A673 (cell line): ENCODE measurements at regions not wholly inside any gene's neighbourhood (a gene's known extent, or its start where the extent isn't known, plus 50 kb on each side); places are given as distances from the start of the nearest gene placed in this dataset.

Experiments used
- EZH2 ChIP-seq: fragments of 200-600 bp; sonication (generic); IDR thresholded peaks from 2 replicates; pipeline ENCODE4 v1.6.1; 2017; ENCODE audit warnings: borderline replicate concordance, low read depth, mild to moderate bottlenecking, mixed read lengths, antibody characterized with exemption, low read length; ENCODE audit not compliant: poor library complexity, severe bottlenecking
- TF ChIP-seq, protein P1 (sequence below): fragments of 300-800, 200-600 bp; sonication (generic); conservative IDR thresholded peaks from 2 replicates; pipeline ENCODE4 v1.5.1; 2017; ENCODE audit warnings: low read depth, mild to moderate bottlenecking, antibody characterized with exemption, low read length, moderate library complexity, mixed read lengths

DNA sequence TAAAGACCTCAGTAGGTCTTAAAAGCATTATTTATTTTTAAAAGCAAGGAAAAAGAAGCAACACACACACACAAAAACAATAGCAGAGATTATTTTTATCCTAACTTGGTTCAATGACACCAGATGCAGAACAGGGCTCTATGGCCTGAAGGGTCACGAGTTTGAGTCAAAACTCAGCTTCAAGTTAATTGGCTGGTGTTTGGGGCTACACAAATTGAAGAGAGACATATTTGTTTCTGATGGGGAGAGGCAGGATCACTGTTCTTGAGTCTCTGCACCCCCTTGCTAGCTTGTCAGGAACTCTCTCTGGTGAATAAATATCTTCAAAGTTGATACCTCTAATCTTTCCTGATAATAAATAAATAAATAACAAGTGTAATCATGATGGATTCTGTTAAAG lies 466.1 kb downstream of the PRKD1 start:
- TF ChIP-seq, protein P1, sequence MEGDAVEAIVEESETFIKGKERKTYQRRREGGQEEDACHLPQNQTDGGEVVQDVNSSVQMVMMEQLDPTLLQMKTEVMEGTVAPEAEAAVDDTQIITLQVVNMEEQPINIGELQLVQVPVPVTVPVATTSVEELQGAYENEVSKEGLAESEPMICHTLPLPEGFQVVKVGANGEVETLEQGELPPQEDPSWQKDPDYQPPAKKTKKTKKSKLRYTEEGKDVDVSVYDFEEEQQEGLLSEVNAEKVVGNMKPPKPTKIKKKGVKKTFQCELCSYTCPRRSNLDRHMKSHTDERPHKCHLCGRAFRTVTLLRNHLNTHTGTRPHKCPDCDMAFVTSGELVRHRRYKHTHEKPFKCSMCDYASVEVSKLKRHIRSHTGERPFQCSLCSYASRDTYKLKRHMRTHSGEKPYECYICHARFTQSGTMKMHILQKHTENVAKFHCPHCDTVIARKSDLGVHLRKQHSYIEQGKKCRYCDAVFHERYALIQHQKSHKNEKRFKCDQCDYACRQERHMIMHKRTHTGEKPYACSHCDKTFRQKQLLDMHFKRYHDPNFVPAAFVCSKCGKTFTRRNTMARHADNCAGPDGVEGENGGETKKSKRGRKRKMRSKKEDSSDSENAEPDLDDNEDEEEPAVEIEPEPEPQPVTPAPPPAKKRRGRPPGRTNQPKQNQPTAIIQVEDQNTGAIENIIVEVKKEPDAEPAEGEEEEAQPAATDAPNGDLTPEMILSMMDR: no peak
- no peak for TF ChIP-seq EZH2
